ENCODE measurements at regions not wholly inside any gene's neighbourhood (a gene's known extent, or its start where the extent isn't known, plus 50 kb on each side); places are given as distances from the start of the nearest gene placed in this dataset.

DNA sequence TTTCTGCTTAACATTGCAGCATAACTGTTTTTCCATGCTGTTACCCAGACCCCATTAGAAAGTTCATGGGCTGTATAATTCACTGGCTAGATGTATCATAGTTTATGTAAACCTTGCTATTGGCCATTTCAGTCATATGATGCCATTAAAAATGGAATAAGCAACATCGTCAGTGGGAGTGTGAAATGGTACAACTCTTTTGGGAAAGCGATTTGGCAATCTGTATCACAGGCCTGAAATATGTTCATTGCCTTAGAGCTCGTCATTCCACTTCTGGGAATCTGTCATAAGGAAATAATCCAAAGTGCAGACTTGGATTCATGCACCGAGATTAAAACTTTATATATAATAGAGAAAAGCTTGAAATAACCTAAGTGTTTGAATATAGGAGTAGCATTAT lies 77.9 kb upstream of the KLF4 start (continued):
- TF ChIP-seq, protein P1, sequence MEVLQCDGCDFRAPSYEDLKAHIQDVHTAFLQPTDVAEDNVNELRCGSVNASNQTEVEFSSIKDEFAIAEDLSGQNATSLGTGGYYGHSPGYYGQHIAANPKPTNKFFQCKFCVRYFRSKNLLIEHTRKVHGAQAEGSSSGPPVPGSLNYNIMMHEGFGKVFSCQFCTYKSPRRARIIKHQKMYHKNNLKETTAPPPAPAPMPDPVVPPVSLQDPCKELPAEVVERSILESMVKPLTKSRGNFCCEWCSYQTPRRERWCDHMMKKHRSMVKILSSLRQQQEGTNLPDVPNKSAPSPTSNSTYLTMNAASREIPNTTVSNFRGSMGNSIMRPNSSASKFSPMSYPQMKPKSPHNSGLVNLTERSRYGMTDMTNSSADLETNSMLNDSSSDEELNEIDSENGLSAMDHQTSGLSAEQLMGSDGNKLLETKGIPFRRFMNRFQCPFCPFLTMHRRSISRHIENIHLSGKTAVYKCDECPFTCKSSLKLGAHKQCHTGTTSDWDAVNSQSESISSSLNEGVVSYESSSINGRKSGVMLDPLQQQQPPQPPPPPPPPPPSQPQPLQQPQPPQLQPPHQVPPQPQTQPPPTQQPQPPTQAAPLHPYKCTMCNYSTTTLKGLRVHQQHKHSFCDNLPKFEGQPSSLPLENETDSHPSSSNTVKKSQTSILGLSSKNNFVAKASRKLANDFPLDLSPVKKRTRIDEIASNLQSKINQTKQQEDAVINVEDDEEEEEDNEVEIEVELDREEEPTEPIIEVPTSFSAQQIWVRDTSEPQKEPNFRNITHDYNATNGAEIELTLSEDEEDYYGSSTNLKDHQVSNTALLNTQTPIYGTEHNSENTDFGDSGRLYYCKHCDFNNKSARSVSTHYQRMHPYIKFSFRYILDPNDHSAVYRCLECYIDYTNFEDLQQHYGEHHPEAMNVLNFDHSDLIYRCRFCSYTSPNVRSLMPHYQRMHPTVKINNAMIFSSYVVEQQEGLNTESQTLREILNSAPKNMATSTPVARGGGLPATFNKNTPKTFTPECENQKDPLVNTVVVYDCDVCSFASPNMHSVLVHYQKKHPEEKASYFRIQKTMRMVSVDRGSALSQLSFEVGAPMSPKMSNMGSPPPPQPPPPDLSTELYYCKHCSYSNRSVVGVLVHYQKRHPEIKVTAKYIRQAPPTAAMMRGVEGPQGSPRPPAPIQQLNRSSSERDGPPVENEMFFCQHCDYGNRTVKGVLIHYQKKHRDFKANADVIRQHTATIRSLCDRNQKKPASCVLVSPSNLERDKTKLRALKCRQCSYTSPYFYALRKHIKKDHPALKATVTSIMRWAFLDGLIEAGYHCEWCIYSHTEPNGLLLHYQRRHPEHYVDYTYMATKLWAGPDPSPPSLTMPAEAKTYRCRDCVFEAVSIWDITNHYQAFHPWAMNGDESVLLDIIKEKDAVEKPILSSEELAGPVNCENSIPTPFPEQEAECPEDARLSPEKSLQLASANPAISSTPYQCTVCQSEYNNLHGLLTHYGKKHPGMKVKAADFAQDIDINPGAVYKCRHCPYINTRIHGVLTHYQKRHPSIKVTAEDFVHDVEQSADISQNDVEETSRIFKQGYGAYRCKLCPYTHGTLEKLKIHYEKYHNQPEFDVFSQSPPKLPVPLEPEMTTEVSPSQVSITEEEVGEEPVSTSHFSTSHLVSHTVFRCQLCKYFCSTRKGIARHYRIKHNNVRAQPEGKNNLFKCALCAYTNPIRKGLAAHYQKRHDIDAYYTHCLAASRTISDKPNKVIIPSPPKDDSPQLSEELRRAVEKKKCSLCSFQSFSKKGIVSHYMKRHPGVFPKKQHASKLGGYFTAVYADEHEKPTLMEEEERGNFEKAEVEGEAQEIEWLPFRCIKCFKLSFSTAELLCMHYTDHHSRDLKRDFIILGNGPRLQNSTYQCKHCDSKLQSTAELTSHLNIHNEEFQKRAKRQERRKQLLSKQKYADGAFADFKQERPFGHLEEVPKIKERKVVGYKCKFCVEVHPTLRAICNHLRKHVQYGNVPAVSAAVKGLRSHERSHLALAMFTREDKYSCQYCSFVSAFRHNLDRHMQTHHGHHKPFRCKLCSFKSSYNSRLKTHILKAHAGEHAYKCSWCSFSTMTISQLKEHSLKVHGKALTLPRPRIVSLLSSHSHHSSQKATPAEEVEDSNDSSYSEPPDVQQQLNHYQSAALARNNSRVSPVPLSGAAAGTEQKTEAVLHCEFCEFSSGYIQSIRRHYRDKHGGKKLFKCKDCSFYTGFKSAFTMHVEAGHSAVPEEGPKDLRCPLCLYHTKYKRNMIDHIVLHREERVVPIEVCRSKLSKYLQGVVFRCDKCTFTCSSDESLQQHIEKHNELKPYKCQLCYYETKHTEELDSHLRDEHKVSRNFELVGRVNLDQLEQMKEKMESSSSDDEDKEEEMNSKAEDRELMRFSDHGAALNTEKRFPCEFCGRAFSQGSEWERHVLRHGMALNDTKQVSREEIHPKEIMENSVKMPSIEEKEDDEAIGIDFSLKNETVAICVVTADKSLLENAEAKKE (CRISPR knock-in tag; IDR thresholded peaks at IDR 0.05) = no peak
- TF ChIP-seq JUNB (IDR thresholded peaks at IDR 0.05; ENCODE audit: unreplicated experiment) = no peak
- TF ChIP-seq EZH2 (IDR thresholded peaks at IDR 0.05; ENCODE audit: low read depth, unreplicated experiment) = no peak
- TF ChIP-seq, protein P2, sequence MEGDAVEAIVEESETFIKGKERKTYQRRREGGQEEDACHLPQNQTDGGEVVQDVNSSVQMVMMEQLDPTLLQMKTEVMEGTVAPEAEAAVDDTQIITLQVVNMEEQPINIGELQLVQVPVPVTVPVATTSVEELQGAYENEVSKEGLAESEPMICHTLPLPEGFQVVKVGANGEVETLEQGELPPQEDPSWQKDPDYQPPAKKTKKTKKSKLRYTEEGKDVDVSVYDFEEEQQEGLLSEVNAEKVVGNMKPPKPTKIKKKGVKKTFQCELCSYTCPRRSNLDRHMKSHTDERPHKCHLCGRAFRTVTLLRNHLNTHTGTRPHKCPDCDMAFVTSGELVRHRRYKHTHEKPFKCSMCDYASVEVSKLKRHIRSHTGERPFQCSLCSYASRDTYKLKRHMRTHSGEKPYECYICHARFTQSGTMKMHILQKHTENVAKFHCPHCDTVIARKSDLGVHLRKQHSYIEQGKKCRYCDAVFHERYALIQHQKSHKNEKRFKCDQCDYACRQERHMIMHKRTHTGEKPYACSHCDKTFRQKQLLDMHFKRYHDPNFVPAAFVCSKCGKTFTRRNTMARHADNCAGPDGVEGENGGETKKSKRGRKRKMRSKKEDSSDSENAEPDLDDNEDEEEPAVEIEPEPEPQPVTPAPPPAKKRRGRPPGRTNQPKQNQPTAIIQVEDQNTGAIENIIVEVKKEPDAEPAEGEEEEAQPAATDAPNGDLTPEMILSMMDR (conservative IDR thresholded peaks at IDR 0.05; ENCODE audit: low read depth in 2 of 2) = no peak
- no peak for TF ChIP-seq CREB1 (CRISPR knock-in tag; IDR thresholded peaks at IDR 0.05; ENCODE audit: low read depth)

DNA sequence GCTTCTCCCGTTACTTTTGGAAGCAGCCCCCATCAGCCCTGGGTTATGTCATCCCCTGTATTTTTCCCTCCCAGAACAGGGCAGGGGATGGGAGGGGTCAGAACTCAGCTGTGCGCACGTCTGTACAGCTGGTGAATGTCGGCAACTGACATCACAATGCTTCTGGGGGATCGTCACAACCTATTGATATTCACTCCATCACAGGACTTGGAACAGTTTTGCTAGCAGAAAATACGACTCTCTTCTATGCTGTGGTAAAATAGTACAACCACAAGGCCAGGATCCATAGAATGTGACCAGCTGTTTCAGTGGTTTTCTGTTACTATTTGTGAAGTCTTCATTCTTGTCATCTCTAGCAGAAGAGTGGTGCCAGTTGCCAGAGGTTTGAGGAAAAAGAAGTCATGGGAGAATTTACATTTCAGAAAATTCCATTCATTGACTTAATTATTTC lies 77.1 kb upstream of the KLF4 start:
- Histone ChIP-seq H3K9me2 (ENCODE audit: insufficient read depth) (no peaks in the 10 kb centered on the region), H3F3A (replicated peaks; ENCODE audit: low read depth) (no peaks in the 10 kb centered on the region), H4K20me1 (replicated peaks; ENCODE audit: insufficient read depth) (no peaks in the 10 kb centered on the region), H2AFZ (no peak overlapping the region), H3K27ac (ENCODE audit: low read depth) (no peak overlapping the region), H3K4me1 (ENCODE audit: insufficient read depth) (no peaks in the 10 kb centered on the region), H3K4me2 (no peak overlapping the region), H3K79me2 (replicated peaks; ENCODE audit: insufficient read depth) (no peaks in the 10 kb centered on the region), H3K36me3 (ENCODE audit: insufficient read depth) (no peaks in the 10 kb centered on the region), H3K4me3 (no peak overlapping the region), H3K27me3 (ENCODE audit: insufficient read depth) (no peaks in the 10 kb centered on the region)
- H3K4me3 Mint-ChIP-seq = no peak overlapping the region
- TF ChIP-seq ZNF114 (CRISPR knock-in tag; IDR thresholded peaks at IDR 0.05) = no peak
- no peak for TF ChIP-seq ZNF331 (CRISPR knock-in tag; IDR thresholded peaks at IDR 0.05; ENCODE audit: low read depth)
- TF ChIP-seq, protein P3, sequence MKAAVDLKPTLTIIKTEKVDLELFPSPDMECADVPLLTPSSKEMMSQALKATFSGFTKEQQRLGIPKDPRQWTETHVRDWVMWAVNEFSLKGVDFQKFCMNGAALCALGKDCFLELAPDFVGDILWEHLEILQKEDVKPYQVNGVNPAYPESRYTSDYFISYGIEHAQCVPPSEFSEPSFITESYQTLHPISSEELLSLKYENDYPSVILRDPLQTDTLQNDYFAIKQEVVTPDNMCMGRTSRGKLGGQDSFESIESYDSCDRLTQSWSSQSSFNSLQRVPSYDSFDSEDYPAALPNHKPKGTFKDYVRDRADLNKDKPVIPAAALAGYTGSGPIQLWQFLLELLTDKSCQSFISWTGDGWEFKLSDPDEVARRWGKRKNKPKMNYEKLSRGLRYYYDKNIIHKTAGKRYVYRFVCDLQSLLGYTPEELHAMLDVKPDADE (IDR thresholded peaks at IDR 0.05) = no peak
- TF ChIP-seq CREB1 (CRISPR knock-in tag; IDR thresholded peaks at IDR 0.05; ENCODE audit: low read depth) = no peak
- TF ChIP-seq EZH2 (IDR thresholded peaks at IDR 0.05; ENCODE audit: low read depth, unreplicated experiment) = no peak
- TF ChIP-seq JUNB (IDR thresholded peaks at IDR 0.05; ENCODE audit: unreplicated experiment) = no peak
- H3K27me3 Mint-ChIP-seq (ENCODE audit: insufficient read depth, low read depth, poor library complexity) = no peaks in the 10 kb centered on the region
- no peaks in the 10 kb centered on the region for H3K9me3 Mint-ChIP-seq
- no peak for ATAC-seq
- H3K4me1 Mint-ChIP-seq = no peaks in the 10 kb centered on the region
- no peak for DNase-seq (ENCODE audit: low spot score)
- H3K36me3 Mint-ChIP-seq (ENCODE audit: low read depth) = no peaks in the 10 kb centered on the region
- H3K27ac Mint-ChIP-seq = peak overlapping the region; percentile 23; the same call in 1 of the 2 replicates

All from GM23338 (cell line).